H1 (cell line): ENCODE measurements at regions not wholly inside any gene's neighbourhood (a gene's known extent, or its start where the extent isn't known, plus 50 kb on each side); places are given as distances from the start of the nearest gene placed in this dataset.

Experiments
- CTCF ChIA-PET: fragments of 300-600 bp; sonication (Branson Sonifier 250); formaldehyde crosslinking; loops from one replicate; lab custom pipeline; 2021; ENCODE audit not compliant: partially characterized antibody; lab: Charles Lee
- POLR2A ChIA-PET: fragments of 300-600 bp; sonication (Branson Sonifier 250); formaldehyde crosslinking; loops from one replicate; lab custom pipeline; 2021; ENCODE audit warnings: inconsistent platforms; ENCODE audit not compliant: partially characterized antibody; lab: Charles Lee
- DNase-seq, 2 experiments: peaks; one replicate each; pipeline versions ENCODE4 v3.0.0 to v3.0.0-alpha.2; 2010 to 2022; ENCODE audit warnings: low spot score in 2 of 2, low read depth in 1 of 2, mixed read lengths in 1 of 2
- FAIRE-seq: peaks from 2 replicates; lab custom pipeline; 2011; peaks lifted over from hg19 to GRCh38; lab: Jason Lieb, UNC
- H2AFZ ChIP-seq: 2 replicates; pipeline ENCODE4 v1.8.1; 2012; ENCODE audit warnings: low read length, inconsistent platforms
- H2AK5ac ChIP-seq: 2 replicates; pipeline ENCODE4 v1.6.1; 2013; ENCODE audit warnings: low read depth, low read length
- H2BK120ac ChIP-seq: replicated peaks from 2 replicates; pipeline ENCODE3; 2013; ENCODE audit warnings: low read depth, low read length, inconsistent platforms
- H2BK12ac ChIP-seq: 2 replicates; pipeline ENCODE4 v1.6.1; 2013; ENCODE audit warnings: low read depth, low read length
- H2BK15ac ChIP-seq: 2 replicates; pipeline ENCODE4 v1.6.1; 2013; ENCODE audit warnings: low read length
- H2BK20ac ChIP-seq: 2 replicates; pipeline ENCODE4 v1.6.1; 2013; ENCODE audit warnings: low read length
- H2BK5ac ChIP-seq: 2 replicates; pipeline ENCODE4 v1.6.1; 2013; ENCODE audit warnings: low read depth, low read length
- H3K14ac ChIP-seq: 2 replicates; pipeline ENCODE4 v1.6.1; 2013; ENCODE audit warnings: inconsistent platforms; ENCODE audit not compliant: insufficient read length
- H3K18ac ChIP-seq: 2 replicates; pipeline ENCODE4 v1.6.1; 2013; ENCODE audit warnings: low read length; ENCODE audit errors: extremely low read depth
- H3K23ac ChIP-seq: 2 replicates; pipeline ENCODE4 v1.6.1; 2013; ENCODE audit warnings: inconsistent platforms; ENCODE audit not compliant: insufficient read length
- H3K23me2 ChIP-seq: 2 replicates; pipeline ENCODE4 v1.6.1; 2013; ENCODE audit warnings: low read depth, low read length
- H3K27ac ChIP-seq: 2 replicates; pipeline ENCODE4 v1.6.1; 2011; ENCODE audit warnings: low read depth, low read length, inconsistent platforms
- H3K27me3 ChIP-seq, 4 experiments: replicated peaks in 1 of 4; 1 replicate in 1 of 4; 2 replicates in 3 of 4; pipeline versions ENCODE4 v1.6.1 to v1.8.1; 2011 to 2013; ENCODE audit warnings: low read length in 3 of 4, mild to moderate bottlenecking in 3 of 4, inconsistent platforms in 2 of 4, mixed read lengths in 2 of 4, moderate library complexity in 1 of 4; ENCODE audit not compliant: control insufficient read depth in 3 of 4, insufficient read depth in 3 of 4; ENCODE audit errors: extremely low read depth in 1 of 4
- H3K36me3 ChIP-seq, 4 experiments: 2 replicates each; pipeline versions ENCODE4 v1.6.1 to v1.8.1; 2011 to 2013; ENCODE audit warnings: mild to moderate bottlenecking in 4 of 4, low read length in 3 of 4, moderate library complexity in 2 of 4, control low read depth in 1 of 4, inconsistent platforms in 1 of 4; ENCODE audit not compliant: insufficient read depth in 4 of 4, control insufficient read depth in 2 of 4
- H3K4ac ChIP-seq: replicated peaks from 2 replicates; pipeline ENCODE3; 2013; ENCODE audit warnings: low read length, low read depth, mixed read lengths, inconsistent platforms; ENCODE audit not compliant: insufficient read length
- H3K4me1 ChIP-seq, 4 experiments: replicated peaks in 1 of 4; 1 replicate in 1 of 4; 2 replicates in 3 of 4; pipeline versions ENCODE4 v1.6.1 to v1.8.1; 2011 to 2013; ENCODE audit warnings: low read length in 3 of 4, inconsistent platforms in 2 of 4, mixed read lengths in 1 of 4; ENCODE audit not compliant: insufficient read depth in 4 of 4, control insufficient read depth in 3 of 4
- H3K4me2 ChIP-seq, 2 experiments: 2 replicates each; pipeline versions ENCODE4 v1.6.1 to v1.8.1; 2011 to 2013; ENCODE audit warnings: low read depth in 2 of 2, low read length in 2 of 2, control low read depth in 1 of 2, inconsistent platforms in 1 of 2, mild to moderate bottlenecking in 1 of 2; ENCODE audit not compliant: insufficient read depth in 1 of 2
- H3K4me3 ChIP-seq, 4 experiments: fragments of 200-600, 300-600 bp in 1 of 4; sonication (generic), shearing (Covaris generic), sonication (Bioruptor Twin) in 1 of 4; 2 replicates each; pipeline versions ENCODE4 v1.5.1 to v1.8.1; 2011 to 2016; ENCODE audit warnings: low read length in 4 of 4, low read depth in 3 of 4, control low read depth in 2 of 4, inconsistent platforms in 2 of 4, mild to moderate bottlenecking in 2 of 4, mixed read lengths in 1 of 4, moderate library complexity in 1 of 4; ENCODE audit not compliant: insufficient read depth in 2 of 4; ENCODE audit errors: extremely low read depth in 1 of 4
- H3K56ac ChIP-seq: replicated peaks from 2 replicates; pipeline ENCODE3; 2013; ENCODE audit warnings: low read depth, mild to moderate bottlenecking, mixed read lengths, low read length, inconsistent platforms; ENCODE audit not compliant: insufficient read length
- H3K79me1 ChIP-seq: 2 replicates; pipeline ENCODE4 v1.6.1; 2013; ENCODE audit warnings: low read depth, low read length, control low read depth
- H3K79me2 ChIP-seq, 2 experiments: 2 replicates each; pipeline versions ENCODE4 v1.6.1 to v1.8.1; 2012 to 2013; ENCODE audit warnings: low read length in 2 of 2, mild to moderate bottlenecking in 2 of 2, inconsistent platforms in 1 of 2; ENCODE audit not compliant: insufficient read depth in 2 of 2, control insufficient read depth in 1 of 2
- H3K9ac ChIP-seq, 4 experiments: replicated peaks in 1 of 4; 1 replicate in 1 of 4; 2 replicates in 3 of 4; pipeline versions ENCODE4 v1.6.1 to v1.8.1; 2011 to 2013; ENCODE audit warnings: low read depth in 3 of 4, low read length in 3 of 4, control low read depth in 2 of 4, mild to moderate bottlenecking in 2 of 4, moderate library complexity in 2 of 4, inconsistent platforms in 1 of 4; ENCODE audit errors: extremely low read depth in 1 of 4
- H3K9me3 ChIP-seq, 2 experiments: 2 replicates each; pipeline versions ENCODE4 v1.6.1 to v1.8.1; 2012 to 2013; ENCODE audit warnings: mild to moderate bottlenecking in 2 of 2, moderate library complexity in 2 of 2, control low read depth in 1 of 2, inconsistent platforms in 1 of 2, low read depth in 1 of 2, low read length in 1 of 2, mixed read lengths in 1 of 2; ENCODE audit not compliant: insufficient read depth in 2 of 2
- H4K20me1 ChIP-seq, 2 experiments: replicated peaks in 1 of 2; 2 replicates each; pipeline versions ENCODE3 to v1.8.1; 2011 to 2013; ENCODE audit warnings: inconsistent platforms in 2 of 2, low read length in 2 of 2, mild to moderate bottlenecking in 1 of 2; ENCODE audit not compliant: insufficient read depth in 2 of 2, control insufficient read depth in 1 of 2
- H4K5ac ChIP-seq: 2 replicates; pipeline ENCODE4 v1.6.1; 2013; ENCODE audit warnings: low read length, low read depth, mixed read lengths, inconsistent platforms; ENCODE audit not compliant: insufficient read length
- H4K8ac ChIP-seq: 2 replicates; pipeline ENCODE4 v1.8.0; 2013; ENCODE audit warnings: mild to moderate bottlenecking, moderate library complexity, low read length, inconsistent platforms; ENCODE audit not compliant: insufficient read depth; ENCODE audit errors: extremely low read depth
- H4K91ac ChIP-seq: replicated peaks from 2 replicates; pipeline ENCODE3; 2013; ENCODE audit warnings: low read length, mixed read lengths, inconsistent platforms; ENCODE audit not compliant: insufficient read length
- BCL11A ChIP-seq, 2 experiments: IDR thresholded peaks; one replicate each; pipeline ENCODE4 v1.6.1; 2011; ENCODE audit warnings: low read depth in 2 of 2, low read length in 2 of 2, mild to moderate bottlenecking in 2 of 2
- WGBS, 2 experiments: shearing (Covaris generic) in 1 of 2; methylation state at CpG; one replicate each; pipeline versions ENCODE4 v1.1.6 to v1.1.7; 2013 to 2015; ENCODE audit warnings: low lambda C conversion rate in 2 of 2, mixed read lengths in 2 of 2, inconsistent platforms in 1 of 2, low coverage in 1 of 2, missing lambda C conversion rate in 1 of 2; ENCODE audit not compliant: insufficient replicate concordance in 2 of 2, insufficient coverage in 1 of 2, insufficient read length in 1 of 2; ENCODE audit errors: extremely low coverage in 1 of 2, missing lambda C conversion rate in 1 of 2; 5-methylcytosine and 5-hydroxymethylcytosine counted together

GRCh38 chr4:128686810-128687209 is 122.7 kb upstream of the JADE1 start:
- no peaks in the 10 kb centered on the region for H3K79me1 ChIP-seq
- no peak overlapping the region for H3K27ac ChIP-seq
- H4K5ac ChIP-seq = no peak overlapping the region
- peak overlapping the region; percentile 99; the same call in 1 of the 2 replicates for H2BK20ac ChIP-seq
- H3K4ac ChIP-seq = peak overlapping the region; percentile 71
- peak overlapping the region; percentile 84 for H3K18ac ChIP-seq
- peak overlapping the region; percentile 96; the same call in 1 of the 2 replicates for H2BK5ac ChIP-seq
- H2BK15ac ChIP-seq = no peak overlapping the region
- H2BK120ac ChIP-seq = peak overlapping the region; percentile 96
- H3K9me3 ChIP-seq = peaks cover 5 to 13% of the 10 kb centered on the region in 2 experiments; a peak in 2 of 4 replicates
- H3K14ac ChIP-seq = no peak overlapping the region
- POLR2A ChIA-PET = interaction anchor here (1.1 to 1.4 kb wide), 2 partner anchors 13 to 88 kb away, joined by 3 read pairs; no protein-coding TSS in a partner anchor
- no peak overlapping the region for H3K56ac ChIP-seq
- H3K23me2 ChIP-seq = no peaks in the 10 kb centered on the region
- H4K20me1 ChIP-seq = no peaks in the 10 kb centered on the region
- peak overlapping the region; percentile 97; the same call in 1 of the 2 replicates for H2AK5ac ChIP-seq
- no peak overlapping the region for H3K23ac ChIP-seq
- no peak for TF ChIP-seq BCL11A (IDR thresholded peaks at IDR 0.05; ENCODE audit: low read depth in 2 of 2, low read length in 2 of 2)
- no peak overlapping the region for H2AFZ ChIP-seq
- H3K36me3 ChIP-seq = peaks cover 0 to 6% (median 0%) of the 10 kb centered on the region in 4 experiments; a peak in 1 of 8 replicates
- H3K79me2 ChIP-seq = no peaks in the 10 kb centered on the region
- H3K9ac ChIP-seq = no peak overlapping the region
- no peak overlapping the region for H4K8ac ChIP-seq
- H3K27me3 ChIP-seq = no peaks in the 10 kb centered on the region
- CTCF ChIA-PET = interaction anchor here (1.0 to 1.3 kb wide), 2 partner anchors 12 to 112 kb away, joined by 3 to 5 read pairs; no protein-coding TSS in a partner anchor
- 95% methylated on average over 2 of the region's 2 CpGs; no CpG with 5 or more reads in 1 of the 2 experiments for WGBS, 2 experiments
- peaks cover 3 to 25% (median 13%) of the 10 kb centered on the region in 4 experiments; a peak in 5 of 7 replicates for H3K4me1 ChIP-seq
- H4K91ac ChIP-seq = peak overlapping the region; percentile 98
- no peak overlapping the region for H3K4me3 ChIP-seq
- peak overlapping the region; percentile 13; the same call in 1 of the 2 replicates for H2BK12ac ChIP-seq
- FAIRE-seq = no peak
- DNase-seq = no peak
- H3K4me2 ChIP-seq = no peak overlapping the region
